ENCODE measurements at regions not wholly inside any gene's neighbourhood (a gene's known extent, or its start where the extent isn't known, plus 50 kb on each side); places are given as distances from the start of the nearest gene placed in this dataset.

- TF ChIP-seq, protein P1, sequence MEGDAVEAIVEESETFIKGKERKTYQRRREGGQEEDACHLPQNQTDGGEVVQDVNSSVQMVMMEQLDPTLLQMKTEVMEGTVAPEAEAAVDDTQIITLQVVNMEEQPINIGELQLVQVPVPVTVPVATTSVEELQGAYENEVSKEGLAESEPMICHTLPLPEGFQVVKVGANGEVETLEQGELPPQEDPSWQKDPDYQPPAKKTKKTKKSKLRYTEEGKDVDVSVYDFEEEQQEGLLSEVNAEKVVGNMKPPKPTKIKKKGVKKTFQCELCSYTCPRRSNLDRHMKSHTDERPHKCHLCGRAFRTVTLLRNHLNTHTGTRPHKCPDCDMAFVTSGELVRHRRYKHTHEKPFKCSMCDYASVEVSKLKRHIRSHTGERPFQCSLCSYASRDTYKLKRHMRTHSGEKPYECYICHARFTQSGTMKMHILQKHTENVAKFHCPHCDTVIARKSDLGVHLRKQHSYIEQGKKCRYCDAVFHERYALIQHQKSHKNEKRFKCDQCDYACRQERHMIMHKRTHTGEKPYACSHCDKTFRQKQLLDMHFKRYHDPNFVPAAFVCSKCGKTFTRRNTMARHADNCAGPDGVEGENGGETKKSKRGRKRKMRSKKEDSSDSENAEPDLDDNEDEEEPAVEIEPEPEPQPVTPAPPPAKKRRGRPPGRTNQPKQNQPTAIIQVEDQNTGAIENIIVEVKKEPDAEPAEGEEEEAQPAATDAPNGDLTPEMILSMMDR (IDR thresholded peaks at IDR 0.05 in 4 of 5, conservative IDR thresholded peaks at IDR 0.05 in 1 of 5): no peak
- TF ChIP-seq POLR2A (IDR thresholded peaks at IDR 0.05): no peak
Measured at GRCh38 chr12:114789821-114790220, 105.8 kb upstream of the TBX3 start.

Measured in gastrocnemius medialis (tissue), 4 donors.